Activated effector memory CD4-positive, alpha-beta T cell treated with anti-CD3 and anti-CD28 coated beads, Interleukin-2, amount 50 U/mL, for 16 hours (primary cell): ENCODE measurements at regions not wholly inside any gene's neighbourhood (a gene's known extent, or its start where the extent isn't known, plus 50 kb on each side); places are given as distances from the start of the nearest gene placed in this dataset.
"Not testable (repeated sequence)": the region's sequence is repeated elsewhere in the genome, so short reads cannot be mapped to it uniquely, and the experiment has no call there.

Experiments
- DNase-seq: peaks from one replicate; pipeline ENCODE4 v3.0.0-alpha.2; 2020

GRCh38 chr7:5121256-5121655, 68.8 kb upstream of the WIPI2 start:
- DNase-seq: not testable (repeated sequence)

DNA sequence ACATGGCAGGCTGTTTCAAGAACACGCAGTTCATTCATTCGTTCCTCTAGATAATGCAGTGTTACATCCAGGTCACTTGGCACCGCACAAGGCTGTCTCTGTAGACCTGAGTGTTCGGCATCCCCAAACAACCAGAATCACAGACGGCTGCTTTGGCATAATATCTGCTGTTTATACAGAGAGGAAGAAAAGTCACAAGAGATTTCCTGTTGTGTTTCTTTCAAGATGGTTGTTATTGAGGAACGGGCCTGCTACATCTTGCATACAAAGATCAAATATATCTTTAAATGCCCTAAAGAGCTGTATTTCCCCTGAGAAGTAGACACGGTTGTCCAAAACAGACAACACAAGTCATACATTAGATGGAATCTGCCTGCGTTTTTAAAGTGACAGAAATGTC, 58.8 kb upstream of the WIPI2 start:
- DNase-seq: not testable (repeated sequence)

GRCh38 chr7:5132539-5132938, 57.5 kb upstream of the WIPI2 start:
- DNase-seq: no peak

- peak; percentile 66 for DNase-seq
Measured at GRCh38 chr7:5139998-5140397, 50.0 kb upstream of the WIPI2 start.
